COLO668 (cell line): ENCODE measurements at regions not wholly inside any gene's neighbourhood (a gene's known extent, or its start where the extent isn't known, plus 50 kb on each side); places are given as distances from the start of the nearest gene placed in this dataset.
"Not testable (repeated sequence)": the region's sequence is repeated elsewhere in the genome, so short reads cannot be mapped to it uniquely, and the experiment has no call there.

Experiments used
- DNase-seq: peaks from one replicate; lab custom pipeline; 2025; ENCODE audit not compliant: unreplicated experiment; lab: John Stamatoyannopoulos, UW

GRCh38 chr20:4318891-4319290 lies 69.8 kb upstream of the ADRA1D start:
- no peak for DNase-seq

- DNase-seq, result not testable (repeated sequence)
These were observed 61.5 kb upstream of the ADRA1D start for GRCh38 chr20:4310616-4311015.

- no peak for DNase-seq
These were observed 57.1 kb upstream of the ADRA1D start for GRCh38 chr20:4306206-4306605.

- DNase-seq, result no peak
These were observed 56.0 kb upstream of the ADRA1D start for GRCh38 chr20:4305091-4305490.

- no peak for DNase-seq
These were observed 55.5 kb upstream of the ADRA1D start for GRCh38 chr20:4304601-4305000.

GRCh38 chr20:4303136-4303535 lies 54.0 kb upstream of the ADRA1D start:
- DNase-seq, result no peak

- DNase-seq, result no peak
These were observed 51.8 kb upstream of the ADRA1D start for GRCh38 chr20:4300921-4301320.

- DNase-seq, result no peak
These were observed 51.3 kb upstream of the ADRA1D start for GRCh38 chr20:4300401-4300800.

GRCh38 chr20:4299773-4300172 lies 50.7 kb upstream of the ADRA1D start:
- no peak for DNase-seq

GRCh38 chr20:4299216-4299615 lies 50.1 kb upstream of the ADRA1D start:
- no peak for DNase-seq
